Epithelial cell of esophagus (primary cell): ENCODE measurements at regions not wholly inside any gene's neighbourhood (a gene's known extent, or its start where the extent isn't known, plus 50 kb on each side); places are given as distances from the start of the nearest gene placed in this dataset.

Source experiments
- DNase-seq: peaks from one replicate; pipeline ENCODE4 v3.0.0; 2010; ENCODE audit warnings: low read depth
- H3K4me3 ChIP-seq: 2 replicates; pipeline ENCODE4 v1.5.1; 2011; ENCODE audit warnings: mild to moderate bottlenecking, low read length, control low read depth
- TF ChIP-seq, protein P1 (sequence below): IDR thresholded peaks from 2 replicates; pipeline ENCODE4 v1.5.1; 2011; ENCODE audit warnings: low read depth, mild to moderate bottlenecking, low read length, control low read depth, inconsistent platforms; ENCODE audit not compliant: insufficient read depth; ENCODE audit errors: missing control alignments

DNA sequence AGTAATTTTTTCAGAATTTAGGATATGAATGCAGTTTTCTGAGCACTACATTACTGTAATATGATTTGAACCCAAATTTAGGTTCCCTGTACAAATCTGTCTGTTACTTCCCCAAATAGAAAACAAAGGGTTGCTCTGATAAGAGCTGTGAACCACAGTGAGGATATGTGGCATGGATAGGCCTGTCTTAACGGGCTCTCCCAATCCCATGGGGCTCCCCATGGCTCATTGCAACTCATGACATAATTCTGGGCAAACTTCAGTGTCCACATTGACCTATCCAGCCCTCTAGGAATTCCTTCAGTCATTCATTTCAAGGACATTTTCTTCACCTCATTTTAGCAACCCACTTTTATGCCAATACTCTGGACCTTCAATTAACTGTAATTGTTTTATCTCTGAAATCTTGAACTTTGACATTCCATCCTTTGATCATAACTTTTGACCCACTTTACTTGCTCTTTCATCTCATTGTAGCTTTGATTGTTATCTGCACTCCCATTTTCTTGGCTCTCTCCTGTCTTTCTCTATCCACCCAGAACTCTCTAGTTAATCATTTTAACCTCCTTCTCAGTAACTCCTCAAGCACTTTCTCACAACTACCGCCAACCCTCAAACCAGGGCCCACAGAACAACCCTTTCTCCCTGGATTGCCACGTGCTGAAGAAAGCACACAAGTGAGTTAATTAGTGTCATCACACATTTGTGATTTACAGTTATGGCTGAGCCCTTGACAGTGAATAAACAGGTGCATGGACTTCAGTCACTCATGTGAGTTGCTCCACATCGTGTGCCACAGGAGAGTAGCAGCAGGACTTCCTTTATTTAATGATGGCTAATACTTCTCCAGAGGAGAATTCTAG lies 94.9 kb upstream of the AADACL2 start:
- TF ChIP-seq, protein P1, sequence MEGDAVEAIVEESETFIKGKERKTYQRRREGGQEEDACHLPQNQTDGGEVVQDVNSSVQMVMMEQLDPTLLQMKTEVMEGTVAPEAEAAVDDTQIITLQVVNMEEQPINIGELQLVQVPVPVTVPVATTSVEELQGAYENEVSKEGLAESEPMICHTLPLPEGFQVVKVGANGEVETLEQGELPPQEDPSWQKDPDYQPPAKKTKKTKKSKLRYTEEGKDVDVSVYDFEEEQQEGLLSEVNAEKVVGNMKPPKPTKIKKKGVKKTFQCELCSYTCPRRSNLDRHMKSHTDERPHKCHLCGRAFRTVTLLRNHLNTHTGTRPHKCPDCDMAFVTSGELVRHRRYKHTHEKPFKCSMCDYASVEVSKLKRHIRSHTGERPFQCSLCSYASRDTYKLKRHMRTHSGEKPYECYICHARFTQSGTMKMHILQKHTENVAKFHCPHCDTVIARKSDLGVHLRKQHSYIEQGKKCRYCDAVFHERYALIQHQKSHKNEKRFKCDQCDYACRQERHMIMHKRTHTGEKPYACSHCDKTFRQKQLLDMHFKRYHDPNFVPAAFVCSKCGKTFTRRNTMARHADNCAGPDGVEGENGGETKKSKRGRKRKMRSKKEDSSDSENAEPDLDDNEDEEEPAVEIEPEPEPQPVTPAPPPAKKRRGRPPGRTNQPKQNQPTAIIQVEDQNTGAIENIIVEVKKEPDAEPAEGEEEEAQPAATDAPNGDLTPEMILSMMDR: no peak
- no peak overlapping the region for H3K4me3 ChIP-seq
- DNase-seq: no peak

DNA sequence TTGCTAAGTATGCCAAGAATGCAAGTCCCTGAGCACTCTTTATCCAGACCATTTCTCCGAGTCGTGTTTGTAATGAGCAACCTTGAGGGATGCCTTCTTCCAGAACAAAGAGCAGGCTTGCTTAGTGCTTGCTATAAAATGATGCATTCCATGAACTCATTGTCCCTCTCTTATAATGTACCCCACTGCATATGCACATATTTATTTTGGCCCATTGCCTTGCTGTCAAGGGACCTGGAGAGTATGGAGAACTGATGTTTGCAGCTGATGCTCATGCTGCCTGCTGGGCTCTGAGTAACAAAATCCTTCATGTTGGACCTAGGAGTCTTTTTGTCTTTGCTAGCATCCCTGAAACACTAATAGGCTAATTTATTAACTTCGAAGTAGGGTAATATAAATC lies 97.8 kb upstream of the AADACL2 start:
- no peak for DNase-seq
- TF ChIP-seq, protein P1: no peak
- H3K4me3 ChIP-seq: no peak overlapping the region

DNA sequence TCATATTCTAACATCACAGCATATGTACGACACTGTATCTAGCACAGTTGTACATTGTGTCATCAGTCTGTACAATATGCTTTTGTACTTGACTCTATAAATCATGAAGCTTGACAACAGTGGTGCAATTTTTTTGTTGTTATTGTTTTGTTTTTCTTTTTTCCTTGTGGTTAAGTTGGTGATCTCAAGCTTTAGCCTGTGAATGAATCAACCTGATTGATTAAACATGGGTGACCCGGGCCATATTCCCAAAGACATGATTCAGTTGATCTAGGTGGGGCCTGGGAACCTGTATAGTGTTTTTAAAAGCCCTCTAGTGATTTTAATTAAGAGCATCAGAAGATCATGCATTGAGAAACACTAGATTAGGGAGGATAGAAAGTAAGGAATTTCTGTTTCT lies 101.8 kb upstream of the AADACL2 start:
- TF ChIP-seq, protein P1: no peak
- H3K4me3 ChIP-seq: no peak overlapping the region
- no peak for DNase-seq

DNA sequence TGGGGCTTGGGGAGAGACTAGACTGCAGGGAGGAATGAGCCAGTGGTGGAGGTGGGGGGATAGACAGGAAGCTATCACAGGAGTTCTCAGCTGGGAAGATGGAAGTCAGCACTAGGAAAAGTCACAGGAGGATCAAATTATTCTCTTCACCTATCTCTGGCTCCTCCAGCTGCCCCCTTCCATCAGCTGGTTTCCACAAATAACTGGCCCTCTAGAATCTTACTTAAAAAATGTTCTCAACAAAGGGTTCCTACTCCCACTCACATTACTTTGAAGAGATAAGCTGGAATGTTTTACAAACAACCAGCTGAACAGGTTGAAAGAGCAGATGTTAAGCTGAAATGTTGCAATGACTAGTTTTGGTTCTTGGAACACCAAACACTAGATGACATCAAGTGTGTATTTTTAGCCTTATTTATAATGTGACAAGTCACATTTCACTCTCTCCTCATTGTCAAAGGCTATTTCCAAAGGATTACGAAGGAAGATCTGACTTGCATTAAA lies 102.7 kb upstream of the AADACL2 start:
- TF ChIP-seq, protein P1: no peak
- peak; percentile 43 for DNase-seq
- H3K4me3 ChIP-seq: no peak overlapping the region

DNA sequence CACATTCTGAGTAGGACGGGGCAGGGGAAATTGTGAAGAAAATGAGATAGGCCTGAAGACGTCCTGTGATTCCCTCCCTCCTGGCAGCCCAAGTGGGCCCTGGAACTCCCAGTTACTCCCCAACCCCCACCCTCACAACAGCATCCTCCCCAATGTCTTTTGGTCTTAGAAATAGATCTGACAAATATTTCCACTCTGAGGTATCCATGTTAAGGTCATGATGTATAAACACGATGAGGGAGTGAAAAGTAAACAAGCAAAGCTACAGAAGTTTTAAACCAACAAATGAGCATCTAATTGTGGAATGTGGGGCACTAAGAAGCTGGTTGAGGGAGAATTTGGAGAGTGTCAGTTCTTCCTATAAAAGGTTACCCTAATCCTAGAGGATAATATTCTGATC lies 103.7 kb upstream of the AADACL2 start:
- no peak for DNase-seq
- TF ChIP-seq, protein P1: no peak
- no peak overlapping the region for H3K4me3 ChIP-seq

DNA sequence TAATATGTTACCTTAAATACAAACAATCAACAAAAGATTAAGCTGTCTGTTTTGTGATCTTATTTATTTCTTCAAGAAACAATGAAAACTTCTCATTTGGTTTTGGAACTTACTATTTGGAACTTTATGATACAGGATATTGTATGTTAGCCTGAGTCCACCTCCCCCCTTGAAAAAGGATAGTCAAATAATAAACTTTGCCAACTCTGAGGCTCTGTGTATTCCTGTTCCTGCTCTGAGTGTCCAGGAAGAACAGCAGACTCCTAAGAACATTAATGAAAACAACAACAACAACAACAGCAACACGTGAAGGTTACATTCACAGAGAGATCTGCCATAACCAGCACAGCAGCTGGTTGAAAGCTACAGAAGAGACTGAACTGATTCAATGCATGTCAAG lies 108.1 kb upstream of the AADACL2 start:
- DNase-seq: no peak
- no peak overlapping the region for H3K4me3 ChIP-seq
- TF ChIP-seq, protein P1: no peak

DNA sequence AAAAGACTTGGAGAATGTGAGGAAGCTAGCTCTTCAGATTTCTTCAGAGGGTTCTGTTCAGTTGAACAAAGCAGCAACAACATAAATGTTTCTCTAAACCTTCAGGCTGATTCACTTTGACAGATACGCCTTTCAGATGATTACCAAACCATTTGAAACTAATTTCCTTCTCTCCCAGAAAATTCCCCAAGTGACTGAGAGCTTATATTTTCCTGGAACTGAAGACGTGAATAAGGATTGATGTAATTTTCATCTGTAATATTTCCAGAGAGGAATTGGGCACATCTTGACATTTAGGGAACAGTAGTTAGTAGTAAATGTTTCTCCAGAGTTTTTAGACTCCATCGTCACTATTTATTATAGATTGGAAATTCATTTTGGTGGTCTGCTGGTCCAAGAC lies 108.6 kb upstream of the AADACL2 start:
- TF ChIP-seq, protein P1: no peak
- DNase-seq: no peak

More for the DNA sequence above, 108.6 kb upstream of the AADACL2 start:
- H3K4me3 ChIP-seq: no peak overlapping the region
